ENCODE measurements at regions not wholly inside any gene's neighbourhood (a gene's known extent, or its start where the extent isn't known, plus 50 kb on each side); places are given as distances from the start of the nearest gene placed in this dataset.

- Histone ChIP-seq H3K27me3 (peaks cover 0 to 10% (median 0%) of the 10 kb centered on the region in 3 donors), H3K36me3 (no peaks in the 10 kb centered on the region), H3K9me3 (no peaks in the 10 kb centered on the region), H3K27ac (peak overlapping the region; percentile 73 to 94 (median 89)), H3K4me3 (peak overlapping the region; percentile 29 to 52 (median 46)), H3K4me1 (peaks cover 23 to 37% (median 30%) of the 10 kb centered on the region in 4 donors)
- WGBS, 5 donors: 10 to 15% (median 13%) methylated on average over 36 to 38 of the region's 38 CpGs
- DNase-seq: peak in 1 of 2 donors; percentile 69
- TF ChIP-seq EP300 (IDR thresholded peaks at IDR 0.05) (no peak), CTCF (IDR thresholded peaks at IDR 0.05) (no peak), POLR2AphosphoS5 (IDR thresholded peaks at IDR 0.05) (no peak), POLR2A (IDR thresholded peaks at IDR 0.05) (no peak)
- intact Hi-C loops (cut with DNase I; ENCODE audit: low total_unique reads): no loop called here
Measured at GRCh38 chr22:23522623-23523251, 57.4 kb downstream of the IGLL1 start.

DNA sequence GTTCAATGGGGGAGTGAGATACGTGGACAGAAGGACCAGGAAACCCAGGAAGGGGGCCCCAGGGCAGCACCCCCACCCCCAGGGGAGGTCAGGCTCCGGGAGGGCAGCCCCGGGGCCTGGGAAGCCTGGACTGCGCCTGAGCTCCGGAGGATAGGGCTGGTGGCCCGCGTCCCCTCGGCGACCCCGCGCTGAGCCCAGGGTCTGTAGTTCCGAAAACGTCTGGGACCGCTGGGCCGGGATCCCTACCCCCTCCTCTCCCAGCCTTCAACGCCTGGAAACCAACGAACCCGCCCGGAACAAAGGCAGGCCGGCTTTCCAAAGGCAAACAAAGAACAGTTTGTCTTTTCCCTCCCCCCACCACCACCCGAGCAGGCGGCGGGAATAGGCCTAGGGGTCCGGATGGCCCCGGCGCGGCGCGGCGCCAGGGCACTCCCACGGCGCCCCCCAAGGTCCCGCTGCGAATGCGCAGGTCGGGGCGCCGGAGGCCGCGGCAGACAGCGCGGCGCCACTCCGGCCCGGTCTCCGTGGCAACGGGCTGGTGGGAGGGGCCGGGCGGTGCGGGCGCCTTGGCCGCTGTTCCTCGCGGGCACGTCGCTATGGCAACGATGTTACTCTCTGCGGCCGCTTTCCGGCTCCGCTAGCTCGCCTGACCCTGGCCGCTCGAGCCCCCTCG is 58.5 kb downstream of the IGLL1 start:
- Histone ChIP-seq H3K4me3 (peak overlapping the region; percentile 45 to 53 (median 50)), H3K36me3 (no peaks in the 10 kb centered on the region)
- WGBS, 5 donors: 0 to 2% (median 1%) methylated on average over 18 to 65 of the region's 65 CpGs

GRCh38 chr22:23520863-23521440 is 59.1 kb downstream of the IGLL1 start:
- intact Hi-C loops (cut with DNase I; ENCODE audit: low total_unique reads): no loop called here
- peak overlapping the region; percentile 88 to 94 (median 89) for H3K27ac ChIP-seq
- peak overlapping the region; percentile 45 to 53 (median 50) for H3K4me3 ChIP-seq
- 14 to 35% (median 18%) methylated on average over 22 to 28 of the region's 28 CpGs for WGBS, 5 donors
- H3K9me3 ChIP-seq: no peaks in the 10 kb centered on the region
- TF ChIP-seq POLR2A (IDR thresholded peaks at IDR 0.05) (no peak), CTCF (IDR thresholded peaks at IDR 0.05) (no peak), EP300 (IDR thresholded peaks at IDR 0.05) (no peak), POLR2AphosphoS5 (IDR thresholded peaks at IDR 0.05) (no peak)
- H3K36me3 ChIP-seq: no peaks in the 10 kb centered on the region
- H3K4me1 ChIP-seq: peaks cover 23 to 37% (median 30%) of the 10 kb centered on the region in 4 donors
- DNase-seq: peak in 1 of 2 donors; percentile 82
- peaks cover 0 to 10% (median 0%) of the 10 kb centered on the region in 3 donors for H3K27me3 ChIP-seq

More for the DNA sequence above, 58.5 kb downstream of the IGLL1 start:
- intact Hi-C loops (cut with DNase I; ENCODE audit: low total_unique reads): no loop called here
- Histone ChIP-seq H3K27ac (peak overlapping the region; percentile 88 to 94 (median 89)), H3K9me3 (no peaks in the 10 kb centered on the region), H3K4me1 (peaks cover 23 to 37% (median 30%) of the 10 kb centered on the region in 4 donors), H3K27me3 (peaks cover 0 to 10% (median 0%) of the 10 kb centered on the region in 3 donors)
- peak; percentile 92 to 98 for DNase-seq
- TF ChIP-seq POLR2AphosphoS5 (IDR thresholded peaks at IDR 0.05): peak; percentile 14 to 38 (median 16)
- no peak for TF ChIP-seq EP300 (IDR thresholded peaks at IDR 0.05)
- no peak for TF ChIP-seq POLR2A (IDR thresholded peaks at IDR 0.05)
- TF ChIP-seq CTCF (IDR thresholded peaks at IDR 0.05): peak in 1 of 7 experiments; percentile 17

- DNase-seq: no peak
- TF ChIP-seq POLR2A (IDR thresholded peaks at IDR 0.05) (no peak), CTCF (IDR thresholded peaks at IDR 0.05) (no peak), POLR2AphosphoS5 (IDR thresholded peaks at IDR 0.05) (no peak), EP300 (IDR thresholded peaks at IDR 0.05) (no peak)
- peak overlapping the region in 3 of 5 donors; percentile 88 to 94 (median 89) for H3K27ac ChIP-seq
Measured at GRCh38 chr22:23519442-23520157, 60.5 kb downstream of the IGLL1 start.

More at GRCh38 chr22:23519442-23520157, 60.5 kb downstream of the IGLL1 start:
- peaks cover 23 to 37% (median 30%) of the 10 kb centered on the region in 4 donors for H3K4me1 ChIP-seq
- intact Hi-C loops (cut with DNase I; ENCODE audit: low total_unique reads): no loop called here
- H3K36me3 ChIP-seq: no peaks in the 10 kb centered on the region
- H3K4me3 ChIP-seq: no peak overlapping the region
- H3K27me3 ChIP-seq: peaks cover 0 to 10% (median 0%) of the 10 kb centered on the region in 3 donors
- no peaks in the 10 kb centered on the region for H3K9me3 ChIP-seq
- 88 to 95% (median 93%) methylated on average over 11 of the region's 11 CpGs for WGBS, 5 donors

Data from stomach (tissue), 8 donors.